Muscle of arm (tissue), 1 donor: ENCODE measurements at regions not wholly inside any gene's neighbourhood (a gene's known extent, or its start where the extent isn't known, plus 50 kb on each side); places are given as distances from the start of the nearest gene placed in this dataset.

Experiments used
- DNase-seq: peaks from one replicate; pipeline ENCODE4 v3.0.0-alpha.2; 2013

- DNase-seq, result no peak
These were observed 338.3 kb downstream of the DYSF start for GRCh38 chr2:71791501-71792135.

DNA sequence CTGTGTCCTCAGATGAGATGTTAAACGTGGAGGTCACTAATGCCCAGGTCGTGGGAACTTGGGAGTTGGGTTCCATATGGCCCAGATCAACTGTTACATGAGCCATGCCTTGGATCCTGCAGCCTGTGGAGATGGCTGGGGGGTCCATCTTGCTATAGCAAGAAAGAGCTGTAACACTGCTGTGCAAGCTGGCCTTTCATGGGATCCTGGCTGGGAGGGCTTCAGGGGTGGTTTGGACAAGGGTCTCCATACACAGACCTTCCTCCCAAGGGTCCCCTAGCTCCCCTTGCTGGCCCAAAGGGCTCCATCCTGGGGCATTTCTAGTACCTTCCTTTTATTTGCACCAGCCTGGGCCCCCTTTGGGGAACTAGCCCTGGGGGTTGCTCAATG lies 337.7 kb downstream of the DYSF start:
- DNase-seq, result no peak

DNA sequence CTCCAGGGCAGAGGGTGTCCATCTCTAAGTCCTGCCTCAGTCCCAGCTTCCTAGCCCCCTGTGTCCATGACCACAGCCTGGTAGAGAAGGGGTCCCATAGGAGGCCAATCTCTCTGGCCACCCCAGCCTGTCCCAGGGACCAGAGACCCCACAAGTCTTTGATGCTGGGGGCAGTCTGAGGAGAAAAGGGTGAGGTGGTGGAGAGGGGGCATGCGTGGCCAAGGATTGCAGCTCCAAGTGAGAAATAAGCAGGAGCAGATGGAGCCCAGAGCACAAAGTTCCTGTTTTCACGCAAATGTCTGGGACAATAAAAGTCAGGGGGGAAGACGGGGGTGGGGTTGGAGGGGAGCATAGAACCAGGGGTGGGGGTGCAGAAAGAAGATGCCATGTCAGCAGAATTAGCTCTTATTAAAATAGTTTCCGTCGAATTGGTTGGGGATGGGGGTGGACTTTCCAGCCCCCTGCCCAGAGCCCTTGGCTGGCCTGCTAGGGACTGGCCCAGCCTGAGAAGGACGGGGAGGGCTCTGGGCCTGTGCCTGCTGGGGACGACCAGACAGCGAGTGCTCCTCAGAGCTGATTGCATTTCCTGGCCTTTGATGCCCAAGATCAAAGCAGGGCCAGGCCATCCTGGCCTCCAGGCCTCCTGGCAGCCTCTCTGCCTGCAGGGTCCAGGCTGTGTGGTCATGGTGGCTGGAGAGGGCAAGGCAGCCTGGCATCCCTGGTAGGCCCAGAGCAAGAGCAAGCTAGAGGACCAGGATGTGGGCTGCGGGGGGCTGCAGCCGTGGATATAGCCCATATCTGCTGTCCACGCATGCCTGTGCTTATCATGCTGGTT lies 337.1 kb downstream of the DYSF start:
- DNase-seq, result no peak

DNA sequence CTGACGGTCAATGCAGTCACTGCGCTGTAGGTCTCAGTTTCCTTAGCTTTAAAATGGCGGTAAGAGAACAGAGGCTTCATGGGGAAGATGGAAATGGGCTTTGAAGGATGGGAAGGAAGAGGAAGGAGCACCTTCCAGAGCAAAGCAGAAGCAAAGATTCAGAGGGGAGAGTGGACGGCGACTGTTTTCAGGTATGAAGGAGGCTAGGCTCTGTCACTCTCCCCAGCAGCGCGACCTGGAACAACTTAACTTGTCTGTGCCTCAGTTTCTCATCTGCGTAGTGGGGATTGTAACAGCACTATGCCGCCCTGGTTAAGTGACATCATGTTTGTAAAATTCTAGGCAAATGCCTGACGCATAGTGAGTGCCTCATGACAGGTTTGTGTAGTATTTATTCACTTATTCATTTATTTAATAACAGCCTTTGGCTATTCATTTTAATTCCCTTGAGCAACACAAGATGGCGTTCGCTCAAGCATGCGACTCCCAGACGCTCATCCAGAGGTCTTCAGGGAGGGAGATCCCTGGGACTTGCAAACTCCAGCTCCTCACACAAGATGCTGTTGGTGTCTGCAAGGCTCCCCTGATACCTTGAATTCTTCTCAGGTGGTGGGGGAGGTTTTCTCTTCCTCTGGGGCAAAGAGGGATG lies 336.3 kb downstream of the DYSF start:
- DNase-seq, result no peak

DNA sequence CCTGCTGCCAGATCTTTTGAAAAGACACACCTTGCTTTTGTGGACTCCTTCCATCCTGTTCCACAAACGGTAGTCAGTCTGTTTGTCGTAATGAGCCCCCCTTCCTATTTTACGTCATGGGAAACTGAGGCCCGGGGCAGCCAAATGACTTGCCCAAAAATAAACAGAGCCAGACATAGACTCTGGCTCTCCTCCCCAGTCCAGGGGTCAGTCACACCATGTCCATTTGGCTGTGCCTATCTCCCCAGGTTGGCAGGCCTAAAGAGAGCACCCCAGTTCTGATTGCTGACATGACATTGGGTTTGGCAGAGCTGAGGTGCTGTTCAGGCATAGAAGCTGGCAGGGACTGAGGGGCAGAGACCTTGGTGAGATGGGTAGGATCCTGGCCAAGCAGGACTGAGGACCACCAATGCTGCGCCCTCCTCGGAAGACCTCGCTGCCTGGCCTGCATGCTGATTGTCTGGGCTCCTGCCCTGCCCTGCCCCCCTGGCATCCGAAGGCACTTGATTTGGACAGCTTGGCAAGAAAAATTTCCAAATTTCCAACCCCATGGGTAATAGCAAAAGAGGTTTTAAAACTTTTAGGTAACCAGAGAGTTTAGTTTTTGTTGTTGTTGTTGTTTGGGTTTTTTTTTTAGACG lies 335.4 kb downstream of the DYSF start:
- no peak for DNase-seq

DNA sequence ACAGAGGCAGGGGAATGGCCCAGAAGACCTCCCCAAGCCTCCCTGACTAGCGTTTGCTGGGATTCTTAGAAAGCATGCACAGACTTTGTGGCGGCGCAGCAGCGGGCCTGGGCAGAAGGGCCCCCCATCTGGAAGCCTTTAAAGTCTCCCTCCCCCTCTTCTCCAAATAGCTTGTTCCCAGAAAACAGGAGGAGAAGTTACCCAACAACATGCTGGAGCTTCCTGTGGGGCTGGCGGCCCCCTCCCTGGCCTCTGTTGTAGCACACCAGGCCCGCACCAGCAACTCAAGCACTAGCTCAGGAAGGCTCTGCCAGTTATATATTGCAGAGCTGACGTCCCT lies 334.8 kb downstream of the DYSF start:
- no peak for DNase-seq

- no peak for DNase-seq
These were observed 334.3 kb downstream of the DYSF start for GRCh38 chr2:71787476-71788185.

DNA sequence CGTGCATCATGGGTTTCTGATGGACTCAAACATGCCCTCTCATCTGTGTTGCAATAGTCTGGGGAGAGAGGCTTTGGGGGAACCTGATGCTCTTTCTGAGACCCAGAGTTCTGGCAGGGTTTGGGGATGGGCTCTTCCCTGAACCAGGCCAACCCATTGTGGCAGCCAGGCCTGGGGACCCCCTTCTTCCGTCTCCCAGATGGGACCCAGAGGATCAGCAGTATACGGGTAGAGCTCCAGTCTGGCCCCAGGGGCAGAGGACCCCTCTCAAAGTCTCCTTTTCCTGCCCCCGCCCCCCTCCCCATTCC lies 333.7 kb downstream of the DYSF start:
- no peak for DNase-seq

GRCh38 chr2:71786291-71787107 lies 333.1 kb downstream of the DYSF start:
- DNase-seq, result no peak

DNA sequence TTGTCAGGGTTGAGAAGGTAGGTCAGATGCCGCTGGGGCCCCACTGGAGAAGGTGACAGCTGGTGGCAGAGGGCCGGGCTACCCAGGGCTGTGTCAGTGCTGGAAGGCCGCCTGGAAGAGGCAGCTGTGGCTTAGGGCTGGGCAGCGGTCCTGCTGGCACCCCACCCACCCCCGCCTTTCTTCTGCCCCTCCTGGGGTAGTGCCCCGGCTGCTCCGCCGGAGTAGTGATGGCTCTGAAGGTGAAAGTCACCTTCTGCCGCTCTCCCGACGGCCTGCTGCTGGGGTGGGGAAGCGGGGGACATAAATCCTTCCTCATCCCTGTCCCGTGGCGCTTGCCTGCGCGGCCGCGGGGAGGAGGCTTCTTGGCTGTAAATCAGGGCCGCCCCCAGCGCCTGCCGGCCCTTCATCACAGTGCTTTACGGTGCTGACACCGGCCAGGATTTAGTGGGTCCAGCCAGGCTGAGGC lies 332.2 kb downstream of the DYSF start:
- DNase-seq, result no peak

- DNase-seq, result no peak
These were observed 331.6 kb downstream of the DYSF start for GRCh38 chr2:71784734-71785511.

- DNase-seq, result no peak
These were observed 330.5 kb downstream of the DYSF start for GRCh38 chr2:71783815-71784214.

- DNase-seq, result no peak
These were observed 329.9 kb downstream of the DYSF start for GRCh38 chr2:71783215-71783614.

- no peak for DNase-seq
These were observed 329.0 kb downstream of the DYSF start for GRCh38 chr2:71782323-71782722.

- no peak for DNase-seq
These were observed 328.4 kb downstream of the DYSF start for GRCh38 chr2:71781695-71782228.

GRCh38 chr2:71780162-71780561 lies 326.8 kb downstream of the DYSF start:
- no peak for DNase-seq

DNA sequence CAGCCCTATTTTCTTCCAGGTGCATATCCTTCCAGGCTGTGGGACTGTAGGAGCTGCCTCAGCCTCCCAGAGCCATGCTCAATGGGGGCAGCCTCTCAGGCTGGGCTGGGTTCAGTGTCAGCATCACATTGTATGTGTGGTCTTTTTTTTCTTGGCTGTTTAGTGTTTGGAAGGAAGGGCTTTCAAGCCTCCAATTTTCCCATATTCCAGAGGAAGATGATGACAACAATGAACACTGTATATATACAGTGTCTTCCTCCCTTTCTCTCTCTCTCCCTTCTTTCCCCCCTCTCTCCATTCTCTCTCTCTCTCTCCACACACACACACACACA lies 326.4 kb downstream of the DYSF start:
- DNase-seq, result no peak

DNA sequence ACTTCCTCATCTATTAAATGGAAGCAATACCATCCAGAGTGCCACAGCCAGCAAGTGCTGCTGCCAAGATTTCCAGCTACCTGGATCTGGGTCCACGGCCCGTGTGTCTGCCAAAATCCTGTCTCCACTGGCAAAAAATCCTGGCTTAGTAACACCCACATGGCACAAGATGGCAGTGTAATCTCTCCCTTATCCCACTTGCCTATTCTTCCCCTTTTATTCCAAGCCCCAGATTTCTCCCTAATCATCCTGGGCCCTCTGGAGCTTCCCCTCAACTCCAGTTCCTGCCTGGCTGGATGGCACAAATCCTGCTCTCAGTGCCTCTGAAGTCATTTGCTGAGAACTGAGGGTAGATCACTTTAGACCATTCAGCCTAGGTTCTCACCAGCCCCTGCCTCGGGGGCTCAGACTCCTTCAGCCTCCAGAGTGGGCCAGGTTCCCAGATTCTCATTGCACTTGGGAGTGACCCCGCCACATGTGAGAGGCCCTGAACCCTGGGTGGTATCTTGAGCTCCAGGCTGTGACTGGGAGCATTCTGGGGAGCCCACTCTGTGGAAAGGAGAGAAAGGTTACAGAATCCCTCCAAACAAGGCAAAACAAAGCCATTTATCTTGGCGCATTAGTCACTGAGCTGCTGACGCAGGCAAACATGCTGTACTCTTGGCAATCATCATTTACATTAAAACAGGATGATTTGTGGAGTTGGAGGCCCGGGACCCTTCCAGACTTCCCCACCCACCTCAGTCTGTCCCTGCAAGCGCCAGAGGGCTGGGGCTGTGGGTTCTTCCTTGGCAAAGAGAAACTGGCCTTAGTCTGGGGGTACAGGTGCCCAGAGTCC lies 325.8 kb downstream of the DYSF start:
- no peak for DNase-seq

- no peak for DNase-seq
These were observed 325.2 kb downstream of the DYSF start for GRCh38 chr2:71778514-71778913.
